ENCODE measurements at regions not wholly inside any gene's neighbourhood (a gene's known extent, or its start where the extent isn't known, plus 50 kb on each side); places are given as distances from the start of the nearest gene placed in this dataset.

GRCh38 chr16:51353055-51353454, 202.0 kb upstream of the SALL1 start:
- no peak for TF ChIP-seq GATA3 (IDR thresholded peaks at IDR 0.05; ENCODE audit: low read depth, low read length)
- TF ChIP-seq GATA2 (IDR thresholded peaks at IDR 0.05; ENCODE audit: low read depth, low read length), result no peak

Data from SH-SY5Y (cell line).